Nephron (organoid): ENCODE measurements at regions not wholly inside any gene's neighbourhood (a gene's known extent, or its start where the extent isn't known, plus 50 kb on each side); places are given as distances from the start of the nearest gene placed in this dataset.
A peak's percentile ranks its signal among the peaks of the same experiment; 100 is the strongest.

Experiments
- H3K27ac Mint-ChIP-seq, 3 experiments: 2 replicates each; pipeline ENCODE4 v1.8.0; 2020; ENCODE audit warnings: mixed read lengths in 3 of 3, mild to moderate bottlenecking in 2 of 3, moderate library complexity in 1 of 3
- H3K27me3 Mint-ChIP-seq: 2 replicates; pipeline ENCODE4 v1.8.0; 2021; ENCODE audit warnings: low read depth, mild to moderate bottlenecking, moderate library complexity, mixed read lengths
- H3K36me3 Mint-ChIP-seq: 2 replicates; pipeline ENCODE4 v1.8.0; 2020; ENCODE audit warnings: low read depth, mixed read lengths
- H3K4me1 Mint-ChIP-seq: 2 replicates; pipeline ENCODE4 v1.8.0; 2020; ENCODE audit warnings: mixed read lengths
- H3K4me3 Mint-ChIP-seq, 3 experiments: 2 replicates each; pipeline ENCODE4 v1.8.0; 2020; ENCODE audit warnings: mild to moderate bottlenecking in 3 of 3, mixed read lengths in 3 of 3, moderate library complexity in 2 of 3
- H3K9me3 Mint-ChIP-seq: 2 replicates; pipeline ENCODE4 v1.8.0; 2020; ENCODE audit warnings: mixed read lengths
- TF ChIP-seq, protein P1 (sequence below), 3 experiments: fragments of 200-600 bp; sonication (generic); IDR thresholded peaks; one replicate each; pipeline ENCODE4 v1.5.0; 2021; ENCODE audit warnings: antibody characterized with exemption in 3 of 3; ENCODE audit not compliant: unreplicated experiment in 3 of 3

DNA sequence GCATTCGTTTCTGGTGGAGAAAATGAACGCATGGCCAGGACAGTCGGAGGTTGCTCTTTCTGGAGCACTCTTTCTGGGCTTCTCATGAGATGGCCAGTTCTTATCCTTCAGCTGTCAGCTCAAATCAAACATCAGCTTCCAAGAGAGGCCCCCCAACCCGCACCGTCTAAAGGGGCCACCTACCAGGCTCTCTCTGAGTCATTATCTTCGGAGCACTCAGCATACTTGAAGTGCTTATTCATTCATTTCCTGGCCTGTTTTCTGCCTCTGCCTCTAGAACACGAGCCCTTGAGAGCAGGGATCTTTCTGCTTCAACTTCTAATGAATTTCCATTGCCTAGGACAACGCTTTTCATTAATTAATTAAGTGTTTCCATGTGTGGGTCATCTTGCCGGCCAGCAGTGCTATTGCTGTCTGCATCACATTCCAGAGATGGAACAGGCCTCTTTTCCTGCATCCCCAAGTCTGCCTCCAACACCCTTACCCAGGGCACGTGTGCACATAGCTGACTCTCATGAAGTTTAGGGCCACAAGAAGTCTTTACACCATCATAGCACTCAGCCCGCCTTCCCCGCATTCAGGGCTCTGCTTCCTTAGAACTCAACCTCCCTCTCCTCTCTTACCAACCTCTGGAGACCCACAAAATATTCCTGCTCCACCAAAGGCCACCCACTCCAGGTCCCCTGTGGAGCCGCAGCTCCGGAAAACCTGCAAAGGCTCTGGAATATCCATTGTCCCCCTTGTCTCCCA is 52.1 kb upstream of the LAPTM5 start:
- H3K9me3 Mint-ChIP-seq = no peaks in the 10 kb centered on the region
- peaks cover 33% of the 10 kb centered on the region for H3K4me1 Mint-ChIP-seq
- no peak overlapping the region for H3K4me3 Mint-ChIP-seq
- H3K27ac Mint-ChIP-seq = peak overlapping the region in 1 of 3 experiments; percentile 7
- TF ChIP-seq, protein P1, sequence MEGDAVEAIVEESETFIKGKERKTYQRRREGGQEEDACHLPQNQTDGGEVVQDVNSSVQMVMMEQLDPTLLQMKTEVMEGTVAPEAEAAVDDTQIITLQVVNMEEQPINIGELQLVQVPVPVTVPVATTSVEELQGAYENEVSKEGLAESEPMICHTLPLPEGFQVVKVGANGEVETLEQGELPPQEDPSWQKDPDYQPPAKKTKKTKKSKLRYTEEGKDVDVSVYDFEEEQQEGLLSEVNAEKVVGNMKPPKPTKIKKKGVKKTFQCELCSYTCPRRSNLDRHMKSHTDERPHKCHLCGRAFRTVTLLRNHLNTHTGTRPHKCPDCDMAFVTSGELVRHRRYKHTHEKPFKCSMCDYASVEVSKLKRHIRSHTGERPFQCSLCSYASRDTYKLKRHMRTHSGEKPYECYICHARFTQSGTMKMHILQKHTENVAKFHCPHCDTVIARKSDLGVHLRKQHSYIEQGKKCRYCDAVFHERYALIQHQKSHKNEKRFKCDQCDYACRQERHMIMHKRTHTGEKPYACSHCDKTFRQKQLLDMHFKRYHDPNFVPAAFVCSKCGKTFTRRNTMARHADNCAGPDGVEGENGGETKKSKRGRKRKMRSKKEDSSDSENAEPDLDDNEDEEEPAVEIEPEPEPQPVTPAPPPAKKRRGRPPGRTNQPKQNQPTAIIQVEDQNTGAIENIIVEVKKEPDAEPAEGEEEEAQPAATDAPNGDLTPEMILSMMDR (IDR thresholded peaks at IDR 0.05; ENCODE audit: unreplicated experiment in 3 of 3) = no peak
- H3K27me3 Mint-ChIP-seq = peaks cover 35% of the 10 kb centered on the region
- H3K36me3 Mint-ChIP-seq = no peaks in the 10 kb centered on the region

DNA sequence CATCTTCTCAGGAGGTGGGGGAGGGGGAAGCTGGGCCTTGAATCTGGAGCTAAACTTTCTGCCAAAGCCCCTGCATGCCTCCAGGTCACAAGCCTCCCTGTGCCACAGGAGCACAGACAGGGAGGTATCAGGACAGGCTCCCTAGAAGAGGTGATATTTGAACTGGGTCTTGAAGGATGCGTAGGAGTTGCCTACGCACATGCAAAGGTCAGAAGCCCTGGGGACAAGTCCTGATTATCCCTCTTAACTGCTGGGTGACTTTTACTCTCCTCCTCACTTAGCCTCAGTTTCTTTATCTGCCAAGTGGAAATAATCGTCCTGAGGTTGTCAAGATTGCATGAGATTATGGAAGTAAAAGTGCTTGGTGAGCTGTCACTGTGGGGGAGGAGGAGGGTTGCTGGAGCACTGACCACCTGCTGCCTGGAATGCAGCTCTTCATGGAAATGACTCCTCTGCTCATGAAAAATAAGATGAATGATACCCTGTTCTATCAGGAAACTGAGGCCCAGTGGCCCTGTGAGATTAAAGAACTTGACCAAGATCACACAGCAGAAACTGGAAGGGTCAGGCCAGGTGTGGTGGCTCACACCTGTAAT is 50.6 kb upstream of the LAPTM5 start:
- H3K4me1 Mint-ChIP-seq = peaks cover 45% of the 10 kb centered on the region
- no peaks in the 10 kb centered on the region for H3K9me3 Mint-ChIP-seq
- H3K4me3 Mint-ChIP-seq = no peak overlapping the region
- H3K27ac Mint-ChIP-seq = no peak overlapping the region
- peaks cover 48% of the 10 kb centered on the region for H3K27me3 Mint-ChIP-seq
- H3K36me3 Mint-ChIP-seq = no peaks in the 10 kb centered on the region
- TF ChIP-seq, protein P1 (IDR thresholded peaks at IDR 0.05; ENCODE audit: unreplicated experiment in 3 of 3) = no peak

DNA sequence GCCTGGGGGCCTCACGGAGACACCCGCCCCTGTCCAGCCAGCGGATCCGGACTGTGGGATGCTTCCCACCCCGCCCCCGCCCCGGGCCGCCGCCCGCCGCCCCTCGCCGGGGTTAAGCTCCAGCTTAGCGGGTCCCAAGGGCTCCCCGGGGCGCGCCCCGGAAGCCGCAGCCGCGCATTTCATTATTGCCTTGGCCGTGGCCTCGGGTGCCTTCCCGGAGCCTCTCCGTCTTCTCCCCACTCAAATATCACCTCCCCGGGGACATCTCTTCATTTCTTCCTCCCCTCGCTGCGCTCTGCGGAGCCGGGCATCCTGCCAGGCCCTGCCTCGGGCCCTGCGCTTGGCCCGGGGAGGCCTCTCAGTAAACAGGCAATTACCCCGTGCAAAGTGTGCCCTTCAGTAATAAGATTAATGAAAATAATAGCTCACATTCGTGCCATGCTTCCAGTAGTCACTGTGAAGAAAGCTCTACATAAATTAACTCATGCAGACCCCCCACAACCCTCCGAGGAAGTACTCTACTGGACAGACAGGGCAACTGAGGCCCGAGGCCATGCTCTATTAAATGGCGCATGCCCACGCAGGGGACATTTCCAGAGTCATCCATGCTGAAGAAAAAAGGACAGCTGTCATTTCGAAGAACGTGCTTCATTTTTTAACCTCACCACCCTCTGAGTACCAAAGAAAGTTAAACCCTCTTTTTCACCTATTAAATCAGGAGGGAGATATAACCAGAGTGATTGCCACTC is 49.9 kb upstream of the LAPTM5 start:
- Mint-ChIP-seq H3K9me3 (no peaks in the 10 kb centered on the region), H3K4me1 (peaks cover 45% of the 10 kb centered on the region), H3K36me3 (no peaks in the 10 kb centered on the region), H3K27ac (no peak overlapping the region), H3K4me3 (no peak overlapping the region), H3K27me3 (peaks cover 51% of the 10 kb centered on the region)
- TF ChIP-seq, protein P1 (IDR thresholded peaks at IDR 0.05; ENCODE audit: unreplicated experiment in 3 of 3) = no peak
